Neural cell (in vitro differentiated cells): ENCODE measurements at regions not wholly inside any gene's neighbourhood (a gene's known extent, or its start where the extent isn't known, plus 50 kb on each side); places are given as distances from the start of the nearest gene placed in this dataset.

Source experiments
- EP300 ChIP-seq: fragments of 450-650 bp; conservative IDR thresholded peaks from 2 replicates; pipeline ENCODE4 v1.6.1; 2014; ENCODE audit warnings: antibody characterized with exemption, mild to moderate bottlenecking, moderate library complexity; ENCODE audit not compliant: poor library complexity, severe bottlenecking
- RAD21 ChIP-seq: fragments of 450-650 bp; conservative IDR thresholded peaks from 2 replicates; pipeline ENCODE4 v1.6.1; 2014; ENCODE audit warnings: antibody characterized with exemption, mild to moderate bottlenecking, moderate library complexity
- REST ChIP-seq: IDR thresholded peaks from 2 replicates; pipeline ENCODE4 v1.6.1; 2012; ENCODE audit warnings: borderline replicate concordance
- TAF1 ChIP-seq: IDR thresholded peaks from 2 replicates; pipeline ENCODE4 v1.6.1; 2012; ENCODE audit warnings: low read depth
- TF ChIP-seq, protein P1 (sequence below): fragments of 450-650 bp; IDR thresholded peaks from 2 replicates; pipeline ENCODE4 v1.5.1; 2014; ENCODE audit warnings: antibody characterized with exemption, mild to moderate bottlenecking, moderate library complexity; ENCODE audit not compliant: poor library complexity, severe bottlenecking

GRCh38 chr11:134655189-134655989 is 243.3 kb upstream of the B3GAT1 start:
- TF ChIP-seq TAF1 (no peak), RAD21 (no peak), REST (no peak), EP300 (no peak)
- TF ChIP-seq, protein P1, sequence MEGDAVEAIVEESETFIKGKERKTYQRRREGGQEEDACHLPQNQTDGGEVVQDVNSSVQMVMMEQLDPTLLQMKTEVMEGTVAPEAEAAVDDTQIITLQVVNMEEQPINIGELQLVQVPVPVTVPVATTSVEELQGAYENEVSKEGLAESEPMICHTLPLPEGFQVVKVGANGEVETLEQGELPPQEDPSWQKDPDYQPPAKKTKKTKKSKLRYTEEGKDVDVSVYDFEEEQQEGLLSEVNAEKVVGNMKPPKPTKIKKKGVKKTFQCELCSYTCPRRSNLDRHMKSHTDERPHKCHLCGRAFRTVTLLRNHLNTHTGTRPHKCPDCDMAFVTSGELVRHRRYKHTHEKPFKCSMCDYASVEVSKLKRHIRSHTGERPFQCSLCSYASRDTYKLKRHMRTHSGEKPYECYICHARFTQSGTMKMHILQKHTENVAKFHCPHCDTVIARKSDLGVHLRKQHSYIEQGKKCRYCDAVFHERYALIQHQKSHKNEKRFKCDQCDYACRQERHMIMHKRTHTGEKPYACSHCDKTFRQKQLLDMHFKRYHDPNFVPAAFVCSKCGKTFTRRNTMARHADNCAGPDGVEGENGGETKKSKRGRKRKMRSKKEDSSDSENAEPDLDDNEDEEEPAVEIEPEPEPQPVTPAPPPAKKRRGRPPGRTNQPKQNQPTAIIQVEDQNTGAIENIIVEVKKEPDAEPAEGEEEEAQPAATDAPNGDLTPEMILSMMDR, result no peak
